ENCODE measurements at regions not wholly inside any gene's neighbourhood (a gene's known extent, or its start where the extent isn't known, plus 50 kb on each side); places are given as distances from the start of the nearest gene placed in this dataset.
A peak's percentile ranks its signal among the peaks of the same experiment; 100 is the strongest.
"Not testable (repeated sequence)": the region's sequence is repeated elsewhere in the genome, so short reads cannot be mapped to it uniquely, and the experiment has no call there.

GRCh38 chr12:19988001-19988400, 380.3 kb upstream of the PDE3A start:
- DNase-seq (ENCODE audit: low spot score), result no peak

GRCh38 chr12:19988459-19988873, 379.9 kb upstream of the PDE3A start:
- no peak for DNase-seq (ENCODE audit: low spot score)

- DNase-seq (ENCODE audit: low spot score), result no peak
These were observed 379.4 kb upstream of the PDE3A start for GRCh38 chr12:19988948-19989347.

GRCh38 chr12:19991146-19991545, 377.2 kb upstream of the PDE3A start:
- DNase-seq (ENCODE audit: low spot score), result no peak

- no peak for DNase-seq (ENCODE audit: low spot score)
These were observed 376.0 kb upstream of the PDE3A start for GRCh38 chr12:19992311-19992710.

GRCh38 chr12:19994968-19995367, 373.4 kb upstream of the PDE3A start:
- no peak for DNase-seq (ENCODE audit: low spot score)

GRCh38 chr12:19997656-19998400, 370.5 kb upstream of the PDE3A start:
- no peak for DNase-seq (ENCODE audit: low spot score)

GRCh38 chr12:19998411-19998810, 369.9 kb upstream of the PDE3A start:
- DNase-seq (ENCODE audit: low spot score), result no peak

GRCh38 chr12:19998961-19999804, 369.2 kb upstream of the PDE3A start:
- no peak for DNase-seq (ENCODE audit: low spot score)

GRCh38 chr12:19999805-20000138, 368.6 kb upstream of the PDE3A start:
- no peak for DNase-seq (ENCODE audit: low spot score)

- no peak for DNase-seq (ENCODE audit: low spot score)
These were observed 368.0 kb upstream of the PDE3A start for GRCh38 chr12:20000229-20000849.

- no peak for DNase-seq (ENCODE audit: low spot score)
These were observed 365.1 kb upstream of the PDE3A start for GRCh38 chr12:20003252-20003651.

- DNase-seq (ENCODE audit: low spot score), result no peak
These were observed 363.4 kb upstream of the PDE3A start for GRCh38 chr12:20004952-20005351.

- no peak for DNase-seq (ENCODE audit: low spot score)
These were observed 361.2 kb upstream of the PDE3A start for GRCh38 chr12:20006871-20007730.

- DNase-seq (ENCODE audit: low spot score), result not testable (repeated sequence)
These were observed 358.4 kb upstream of the PDE3A start for GRCh38 chr12:20009965-20010364.

GRCh38 chr12:20011200-20011599, 357.1 kb upstream of the PDE3A start:
- DNase-seq (ENCODE audit: low spot score), result no peak

GRCh38 chr12:20017802-20018201, 350.5 kb upstream of the PDE3A start:
- DNase-seq (ENCODE audit: low spot score), result no peak

- peak; percentile 2 for DNase-seq (ENCODE audit: low spot score)
These were observed 349.9 kb upstream of the PDE3A start for GRCh38 chr12:20018406-20018805.

GRCh38 chr12:20024194-20024593, 344.1 kb upstream of the PDE3A start:
- no peak for DNase-seq (ENCODE audit: low spot score)

GRCh38 chr12:20028033-20028432, 340.3 kb upstream of the PDE3A start:
- no peak for DNase-seq (ENCODE audit: low spot score)

GRCh38 chr12:20030826-20031225, 337.5 kb upstream of the PDE3A start:
- no peak for DNase-seq (ENCODE audit: low spot score)

GRCh38 chr12:20039562-20039961, 328.8 kb upstream of the PDE3A start:
- no peak for DNase-seq (ENCODE audit: low spot score)

Measured in HT-29 (cell line).